ENCODE measurements at regions not wholly inside any gene's neighbourhood (a gene's known extent, or its start where the extent isn't known, plus 50 kb on each side); places are given as distances from the start of the nearest gene placed in this dataset.

DNA sequence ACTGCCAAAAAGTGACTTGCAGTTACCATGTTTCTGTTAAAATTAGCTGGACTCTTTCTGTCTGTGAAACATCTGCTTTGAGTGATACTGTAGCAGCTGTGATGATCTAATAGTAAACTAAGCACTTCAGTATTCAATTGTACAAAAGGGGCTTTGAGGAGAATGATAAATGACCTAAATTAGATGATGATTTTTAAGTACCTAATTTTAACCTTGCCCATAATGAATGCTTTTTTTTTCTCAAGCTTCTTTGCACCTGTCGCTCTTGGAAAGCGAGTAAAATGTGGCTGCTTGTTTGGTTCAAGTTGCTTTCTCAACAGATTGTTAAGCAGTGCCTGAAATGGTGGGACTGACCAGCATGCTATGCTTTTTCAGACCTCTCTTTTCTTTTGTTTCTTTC lies 752.3 kb downstream of the EPHA3 start:
- Histone ChIP-seq H3K4ac (ENCODE audit: low read length) (no peak overlapping the region), H3K23ac (ENCODE audit: low read depth, low read length, poor library complexity) (no peak overlapping the region), H4K8ac (ENCODE audit: low read depth, low read length) (no peak overlapping the region), H3K36me3 (replicated peaks in 1 of 2; ENCODE audit: control insufficient read depth in 2 of 2, insufficient read depth in 2 of 2, low read length in 2 of 2) (no peaks in the 10 kb centered on the region), H3K14ac (ENCODE audit: low read length) (no peak overlapping the region), H3K27ac (replicated peaks; ENCODE audit: low read length) (no peak overlapping the region), H2AK5ac (ENCODE audit: low read depth, low read length) (no peak overlapping the region), H3K9me3 (replicated peaks in 1 of 2; ENCODE audit: control insufficient read depth in 2 of 2, insufficient read depth in 1 of 2, low read depth in 1 of 2, low read length in 2 of 2) (no peaks in the 10 kb centered on the region), H2BK15ac (ENCODE audit: low read length) (no peak overlapping the region), H3K4me2 (ENCODE audit: insufficient read depth, low read length, poor library complexity, severe bottlenecking) (no peak overlapping the region), H2AFZ (ENCODE audit: low read length) (peak overlapping the region; percentile 54), H4K91ac (ENCODE audit: low read depth, low read length, poor library complexity) (no peak overlapping the region), H3K4me1 (ENCODE audit: control insufficient read depth in 2 of 2, insufficient read depth in 1 of 2, low read depth in 1 of 2, low read length in 2 of 2) (no peaks in the 10 kb centered on the region), H3K79me1 (ENCODE audit: low read depth, low read length) (no peaks in the 10 kb centered on the region), H3K4me3 (ENCODE audit: low read length in 2 of 2) (no peak overlapping the region), H3K9ac (ENCODE audit: low read depth, low read length, poor library complexity) (no peak overlapping the region), H3K27me3 (ENCODE audit: control insufficient read depth in 3 of 3, insufficient read depth in 3 of 3, low read depth in 1 of 3, low read length in 3 of 3) (no peaks in the 10 kb centered on the region), H2BK5ac (ENCODE audit: low read length) (no peak overlapping the region), H2BK120ac (ENCODE audit: low read depth, low read length) (no peak overlapping the region), H3K18ac (ENCODE audit: low read length) (no peak overlapping the region), H2BK12ac (ENCODE audit: low read length) (no peak overlapping the region)
- DNase-seq (ENCODE audit: low spot score), result no peak
- no CpG with 5 or more reads among the region's 2 CpGs for WGBS, 2 donors (ENCODE audit: extremely low coverage in 2 of 2, insufficient read length in 2 of 2, insufficient replicate concordance in 1 of 2)

DNA sequence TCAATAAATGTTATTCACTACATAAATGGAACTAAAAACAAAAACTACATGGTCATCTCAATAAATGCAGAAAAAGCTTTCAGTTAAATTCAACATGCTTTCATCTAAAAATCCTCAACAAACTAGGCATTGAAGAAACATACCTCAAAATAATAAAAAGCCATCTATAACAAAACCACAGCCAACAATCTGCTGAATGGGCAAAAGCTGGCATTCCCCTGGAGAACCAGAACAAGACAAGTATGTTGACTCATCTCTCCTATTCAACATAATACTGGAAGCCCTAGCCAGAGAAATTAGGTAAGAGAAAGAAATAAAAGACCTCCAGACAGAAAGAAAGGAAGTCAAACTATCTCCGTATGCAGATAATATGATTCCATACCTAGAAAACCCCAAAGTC lies 759.9 kb downstream of the EPHA3 start:
- Histone ChIP-seq H3K4ac (ENCODE audit: low read length) (no peak overlapping the region), H3K4me2 (ENCODE audit: insufficient read depth, low read length, poor library complexity, severe bottlenecking) (no peak overlapping the region), H3K36me3 (replicated peaks in 1 of 2; ENCODE audit: control insufficient read depth in 2 of 2, insufficient read depth in 2 of 2, low read length in 2 of 2) (no peaks in the 10 kb centered on the region), H3K14ac (ENCODE audit: low read length) (no peak overlapping the region), H3K9ac (ENCODE audit: low read depth, low read length, poor library complexity) (no peak overlapping the region), H2AK5ac (ENCODE audit: low read depth, low read length) (no peak overlapping the region), H3K79me1 (ENCODE audit: low read depth, low read length) (no peaks in the 10 kb centered on the region), H3K4me1 (ENCODE audit: control insufficient read depth in 2 of 2, insufficient read depth in 1 of 2, low read depth in 1 of 2, low read length in 2 of 2) (no peaks in the 10 kb centered on the region), H2AFZ (ENCODE audit: low read length) (no peak overlapping the region), H3K23ac (ENCODE audit: low read depth, low read length, poor library complexity) (no peak overlapping the region), H2BK15ac (ENCODE audit: low read length) (no peak overlapping the region), H2BK120ac (ENCODE audit: low read depth, low read length) (no peak overlapping the region), H3K4me3 (ENCODE audit: low read length in 2 of 2) (no peak overlapping the region), H4K8ac (ENCODE audit: low read depth, low read length) (no peak overlapping the region), H3K27ac (replicated peaks; ENCODE audit: low read length) (no peak overlapping the region), H4K91ac (ENCODE audit: low read depth, low read length, poor library complexity) (no peak overlapping the region), H3K27me3 (ENCODE audit: control insufficient read depth in 3 of 3, insufficient read depth in 3 of 3, low read depth in 1 of 3, low read length in 3 of 3) (no peaks in the 10 kb centered on the region), H3K18ac (ENCODE audit: low read length) (no peak overlapping the region), H2BK5ac (ENCODE audit: low read length) (no peak overlapping the region), H3K9me3 (replicated peaks in 1 of 2; ENCODE audit: control insufficient read depth in 2 of 2, insufficient read depth in 1 of 2, low read depth in 1 of 2, low read length in 2 of 2) (no peaks in the 10 kb centered on the region), H2BK12ac (ENCODE audit: low read length) (no peak overlapping the region)
- DNase-seq (ENCODE audit: low spot score), result no peak
- no CpG with 5 or more reads among the region's 1 CpG for WGBS, 2 donors (ENCODE audit: extremely low coverage in 2 of 2, insufficient read length in 2 of 2, insufficient replicate concordance in 1 of 2)

DNA sequence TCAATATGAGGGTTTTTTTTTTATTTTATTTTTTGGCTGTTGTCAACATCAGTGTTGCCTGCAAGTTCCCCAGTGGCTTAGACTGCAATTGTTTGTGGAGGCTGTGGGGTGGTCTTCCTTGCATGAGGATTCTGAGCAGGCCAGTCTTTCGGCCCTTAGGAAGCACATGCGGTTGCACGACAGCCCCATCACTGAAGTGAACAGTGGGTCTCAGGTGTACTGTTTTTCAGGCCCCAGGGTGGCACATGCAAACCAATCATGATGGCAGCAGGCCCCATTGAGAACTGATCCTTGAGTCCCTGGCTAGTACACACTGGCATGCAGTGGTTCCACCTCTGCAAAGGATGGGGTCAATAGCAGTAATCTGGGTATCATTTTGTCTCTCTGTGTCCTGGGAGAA lies 768.7 kb downstream of the EPHA3 start:
- peak overlapping the region; percentile 94 for H3K14ac ChIP-seq (ENCODE audit: low read length)
- no peak overlapping the region for H2AK5ac ChIP-seq (ENCODE audit: low read depth, low read length)
- DNase-seq (ENCODE audit: low spot score), result no peak
- no peak overlapping the region for H2AFZ ChIP-seq (ENCODE audit: low read length)
- no peaks in the 10 kb centered on the region for H3K9me3 ChIP-seq (replicated peaks in 1 of 2; ENCODE audit: control insufficient read depth in 2 of 2, insufficient read depth in 1 of 2, low read depth in 1 of 2, low read length in 2 of 2)
- no peak overlapping the region for H2BK12ac ChIP-seq (ENCODE audit: low read length)
- no peak overlapping the region for H3K27ac ChIP-seq (replicated peaks; ENCODE audit: low read length)
- no peaks in the 10 kb centered on the region for H3K4me1 ChIP-seq (ENCODE audit: control insufficient read depth in 2 of 2, insufficient read depth in 1 of 2, low read depth in 1 of 2, low read length in 2 of 2)
- no peak overlapping the region for H3K4me3 ChIP-seq (ENCODE audit: low read length in 2 of 2)
- H3K18ac ChIP-seq (ENCODE audit: low read length), result no peak overlapping the region
- no peak overlapping the region for H3K9ac ChIP-seq (ENCODE audit: low read depth, low read length, poor library complexity)
- H2BK120ac ChIP-seq (ENCODE audit: low read depth, low read length), result no peak overlapping the region
- peak overlapping the region; percentile 37 for H3K4ac ChIP-seq (ENCODE audit: low read length)
- H2BK5ac ChIP-seq (ENCODE audit: low read length), result no peak overlapping the region
- no peaks in the 10 kb centered on the region for H3K79me1 ChIP-seq (ENCODE audit: low read depth, low read length)
- H4K8ac ChIP-seq (ENCODE audit: low read depth, low read length), result no peak overlapping the region
- no peaks in the 10 kb centered on the region for H3K27me3 ChIP-seq (ENCODE audit: control insufficient read depth in 3 of 3, insufficient read depth in 3 of 3, low read depth in 1 of 3, low read length in 3 of 3)
- H2BK15ac ChIP-seq (ENCODE audit: low read length), result no peak overlapping the region
- no peak overlapping the region for H3K23ac ChIP-seq (ENCODE audit: low read depth, low read length, poor library complexity)
- no CpG with 5 or more reads among the region's 3 CpGs for WGBS, 2 donors (ENCODE audit: extremely low coverage in 2 of 2, insufficient read length in 2 of 2, insufficient replicate concordance in 1 of 2)
- H3K36me3 ChIP-seq (replicated peaks in 1 of 2; ENCODE audit: control insufficient read depth in 2 of 2, insufficient read depth in 2 of 2, low read length in 2 of 2), result no peaks in the 10 kb centered on the region
- H4K91ac ChIP-seq (ENCODE audit: low read depth, low read length, poor library complexity), result no peak overlapping the region
- no peak overlapping the region for H3K4me2 ChIP-seq (ENCODE audit: insufficient read depth, low read length, poor library complexity, severe bottlenecking)

DNA sequence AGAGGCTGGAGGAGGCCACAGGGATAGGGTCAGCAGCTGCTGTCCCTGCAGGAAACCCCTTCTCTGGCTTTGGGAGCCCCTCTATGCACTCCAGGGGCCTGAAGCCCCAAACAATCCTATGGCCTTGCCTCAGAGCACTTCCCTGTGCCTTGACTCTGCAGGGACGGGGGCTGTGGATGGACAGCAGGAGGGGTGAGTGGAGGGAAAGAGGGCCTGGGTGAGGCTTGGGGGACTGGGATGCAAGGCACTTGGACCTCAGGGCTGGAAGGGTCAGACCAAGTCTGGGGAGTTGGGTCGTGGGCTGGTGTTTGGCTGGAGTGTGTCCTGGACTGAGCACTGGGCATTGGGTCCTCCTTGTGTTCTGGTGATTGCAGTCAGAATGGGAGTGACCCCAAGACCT lies 769.8 kb downstream of the EPHA3 start:
- H2BK12ac ChIP-seq (ENCODE audit: low read length), result no peak overlapping the region
- no peak overlapping the region for H3K4me3 ChIP-seq (ENCODE audit: low read length in 2 of 2)
- no peaks in the 10 kb centered on the region for H3K79me1 ChIP-seq (ENCODE audit: low read depth, low read length)
- no peaks in the 10 kb centered on the region for H3K36me3 ChIP-seq (replicated peaks in 1 of 2; ENCODE audit: control insufficient read depth in 2 of 2, insufficient read depth in 2 of 2, low read length in 2 of 2)
- no peak overlapping the region for H4K8ac ChIP-seq (ENCODE audit: low read depth, low read length)
- H3K9me3 ChIP-seq (replicated peaks in 1 of 2; ENCODE audit: control insufficient read depth in 2 of 2, insufficient read depth in 1 of 2, low read depth in 1 of 2, low read length in 2 of 2), result no peaks in the 10 kb centered on the region
- no peak overlapping the region for H3K4me2 ChIP-seq (ENCODE audit: insufficient read depth, low read length, poor library complexity, severe bottlenecking)
- no peak overlapping the region for H2AFZ ChIP-seq (ENCODE audit: low read length)
- no peak overlapping the region for H2BK5ac ChIP-seq (ENCODE audit: low read length)
- no peak overlapping the region for H3K4ac ChIP-seq (ENCODE audit: low read length)
- no peak overlapping the region for H3K9ac ChIP-seq (ENCODE audit: low read depth, low read length, poor library complexity)
- no peak overlapping the region for H4K91ac ChIP-seq (ENCODE audit: low read depth, low read length, poor library complexity)
- no peak overlapping the region for H3K23ac ChIP-seq (ENCODE audit: low read depth, low read length, poor library complexity)
- H3K14ac ChIP-seq (ENCODE audit: low read length), result peak overlapping the region; percentile 64
- no peaks in the 10 kb centered on the region for H3K27me3 ChIP-seq (ENCODE audit: control insufficient read depth in 3 of 3, insufficient read depth in 3 of 3, low read depth in 1 of 3, low read length in 3 of 3)
- no peak overlapping the region for H3K27ac ChIP-seq (replicated peaks; ENCODE audit: low read length)
- H3K4me1 ChIP-seq (ENCODE audit: control insufficient read depth in 2 of 2, insufficient read depth in 1 of 2, low read depth in 1 of 2, low read length in 2 of 2), result no peaks in the 10 kb centered on the region
- no peak overlapping the region for H2BK120ac ChIP-seq (ENCODE audit: low read depth, low read length)
- no peak for DNase-seq (ENCODE audit: low spot score)
- H3K18ac ChIP-seq (ENCODE audit: low read length), result no peak overlapping the region
- no CpG with 5 or more reads among the region's 2 CpGs for WGBS, 2 donors (ENCODE audit: extremely low coverage in 2 of 2, insufficient read length in 2 of 2, insufficient replicate concordance in 1 of 2)
- no peak overlapping the region for H2BK15ac ChIP-seq (ENCODE audit: low read length)
- H2AK5ac ChIP-seq (ENCODE audit: low read depth, low read length), result no peak overlapping the region
